LNCaP clone FGC (cell line): ENCODE measurements at regions not wholly inside any gene's neighbourhood (a gene's known extent, or its start where the extent isn't known, plus 50 kb on each side); places are given as distances from the start of the nearest gene placed in this dataset.

Experiments used
- DNase-seq: peaks from one replicate; pipeline ENCODE4 v3.0.0-alpha.2; 2011; ENCODE audit warnings: low read depth
- H3K4me3 ChIP-seq: 2 replicates; pipeline ENCODE4 v1.5.1; 2011; ENCODE audit warnings: mild to moderate bottlenecking, low read depth, low read length, control low read depth
- CTCF ChIP-seq: IDR thresholded peaks from 2 replicates; pipeline ENCODE4 v1.5.1; 2012; ENCODE audit warnings: mild to moderate bottlenecking; ENCODE audit not compliant: control insufficient read depth, insufficient read depth; ENCODE audit errors: extremely low read depth

- TF ChIP-seq CTCF, result no peak
- DNase-seq, result no peak
- no peak overlapping the region for H3K4me3 ChIP-seq
Measured at GRCh38 chr2:217523286-217523685, 479.5 kb downstream of the TNS1 start.

DNA sequence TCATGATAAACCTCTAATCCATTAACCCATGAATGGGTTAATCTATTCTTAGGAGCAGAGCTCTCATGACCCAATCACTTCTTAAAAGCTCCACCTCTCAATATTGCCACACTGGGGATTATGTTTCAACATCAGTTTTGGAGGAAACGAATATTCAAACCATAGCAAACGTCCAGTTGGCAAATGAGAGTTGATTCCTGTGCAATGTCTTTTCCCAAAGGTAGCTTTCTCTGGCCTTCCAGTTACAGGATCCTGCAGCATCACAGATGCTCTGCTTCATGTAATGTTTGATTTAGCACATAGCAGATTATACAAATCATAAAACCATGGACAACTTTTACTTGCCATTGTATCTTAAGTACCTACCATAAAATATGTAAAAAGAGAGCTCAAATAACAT is 481.0 kb downstream of the TNS1 start:
- no peak for DNase-seq
- no peak overlapping the region for H3K4me3 ChIP-seq
- TF ChIP-seq CTCF, result no peak

DNA sequence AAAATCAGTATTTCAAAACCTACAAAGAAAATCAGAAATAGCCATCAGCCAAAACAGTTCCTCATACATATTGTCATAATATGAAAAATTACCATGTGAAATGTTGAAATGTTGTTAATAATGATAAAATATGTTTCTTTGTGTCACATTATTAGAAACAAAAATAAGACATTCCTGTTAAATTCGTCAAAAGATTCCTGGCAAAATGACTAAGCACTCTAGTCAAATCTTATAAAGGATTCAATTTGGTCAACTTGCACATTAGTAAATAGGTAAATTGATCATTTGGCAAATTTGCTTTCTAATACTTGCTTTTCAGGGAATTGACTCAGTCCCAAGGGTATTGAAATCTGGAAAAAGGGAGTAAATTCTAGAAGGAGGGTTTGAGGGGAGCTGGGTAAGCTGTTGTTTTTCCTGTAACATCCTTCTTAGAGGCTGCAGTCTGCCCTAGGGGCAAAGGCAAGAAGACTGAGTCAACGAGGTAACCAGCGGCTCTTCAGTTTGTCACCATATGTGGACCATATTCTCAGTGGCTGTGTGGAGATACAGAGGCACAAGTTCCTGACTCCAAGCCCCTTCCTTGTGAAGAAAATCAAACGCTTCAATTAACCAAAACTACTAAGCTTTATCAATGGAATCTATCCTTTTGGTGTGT is 482.3 kb downstream of the TNS1 start:
- no peak overlapping the region for H3K4me3 ChIP-seq
- no peak for DNase-seq
- TF ChIP-seq CTCF, result no peak

- DNase-seq, result no peak
- H3K4me3 ChIP-seq, result no peak overlapping the region
- no peak for TF ChIP-seq CTCF
Measured at GRCh38 chr2:217517402-217517801, 485.4 kb downstream of the TNS1 start.

GRCh38 chr2:217515615-217516309 is 487.0 kb downstream of the TNS1 start:
- no peak for TF ChIP-seq CTCF
- no peak overlapping the region for H3K4me3 ChIP-seq
- no peak for DNase-seq

- DNase-seq, result no peak
- no peak overlapping the region for H3K4me3 ChIP-seq
- no peak for TF ChIP-seq CTCF
Measured at GRCh38 chr2:217513258-217513657, 489.5 kb downstream of the TNS1 start.

GRCh38 chr2:217512728-217513127 is 490.1 kb downstream of the TNS1 start:
- TF ChIP-seq CTCF, result no peak
- DNase-seq, result no peak
- no peak overlapping the region for H3K4me3 ChIP-seq
